NCI-H2196 (cell line): ENCODE measurements at regions not wholly inside any gene's neighbourhood (a gene's known extent, or its start where the extent isn't known, plus 50 kb on each side); places are given as distances from the start of the nearest gene placed in this dataset.

Experiments used
- DNase-seq: peaks from one replicate; lab custom pipeline; 2025; ENCODE audit not compliant: unreplicated experiment; lab: John Stamatoyannopoulos, UW

- DNase-seq = no peak
Observed at GRCh38 chr14:55734731-55735130, 154.7 kb downstream of the KTN1 start.

DNA sequence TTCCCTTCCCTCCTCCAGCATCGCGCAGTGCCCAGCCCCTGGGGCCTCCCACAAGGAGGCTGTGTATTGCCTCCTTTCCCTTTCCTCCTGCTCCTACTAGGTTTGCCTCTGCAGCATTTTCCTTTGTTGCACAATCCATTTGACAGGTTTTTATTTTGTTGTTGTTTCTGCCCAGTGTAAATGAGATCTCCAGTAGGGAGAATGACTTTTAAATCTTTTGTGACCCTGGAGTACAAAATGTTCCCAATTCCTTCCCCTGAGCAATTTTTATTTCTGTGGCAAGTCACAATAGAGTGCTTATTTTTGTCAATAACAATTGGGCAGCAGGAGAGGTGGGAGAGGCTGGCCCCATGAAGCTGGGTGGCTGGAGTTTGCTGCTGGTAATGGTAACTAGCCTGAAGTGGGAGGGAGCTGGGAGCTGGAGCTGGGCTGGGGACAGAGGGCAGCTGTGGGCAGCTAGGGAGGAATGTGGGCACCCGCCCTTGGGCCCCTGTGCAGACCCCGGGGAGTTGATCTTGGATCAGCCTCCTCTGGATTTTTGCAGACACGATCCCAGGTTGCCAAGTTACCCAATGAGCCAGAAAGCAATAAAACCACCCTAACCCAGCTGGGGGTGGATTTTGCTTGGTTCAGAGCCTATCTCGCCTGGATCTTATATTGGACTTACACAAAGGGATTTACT lies 160.1 kb downstream of the KTN1 start:
- DNase-seq = peak; percentile 13

GRCh38 chr14:55740649-55740989 lies 160.6 kb downstream of the KTN1 start:
- DNase-seq = no peak

- DNase-seq = no peak
Observed at GRCh38 chr14:55741240-55741639, 161.2 kb downstream of the KTN1 start.

GRCh38 chr14:55743551-55743950 lies 163.5 kb downstream of the KTN1 start:
- no peak for DNase-seq

DNA sequence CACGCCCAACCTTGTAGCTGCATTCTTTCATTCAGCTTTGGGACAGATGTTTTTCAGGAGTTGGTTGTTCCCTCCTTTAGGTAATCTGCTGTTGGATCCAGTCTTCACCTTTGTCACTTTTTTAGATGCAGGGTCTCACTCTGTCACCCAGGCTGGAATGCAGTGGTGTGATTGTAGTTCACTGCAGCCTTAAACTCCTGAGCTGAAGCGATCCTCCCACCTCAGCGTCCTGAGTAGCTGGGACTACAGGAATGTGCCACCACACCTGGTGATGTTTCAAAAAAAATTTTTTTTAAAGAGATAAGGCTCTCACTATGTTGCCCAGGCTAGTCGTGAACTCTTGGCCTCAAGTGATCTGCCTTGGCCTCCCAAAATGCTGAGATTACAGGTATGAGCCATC lies 164.3 kb downstream of the KTN1 start:
- no peak for DNase-seq

DNA sequence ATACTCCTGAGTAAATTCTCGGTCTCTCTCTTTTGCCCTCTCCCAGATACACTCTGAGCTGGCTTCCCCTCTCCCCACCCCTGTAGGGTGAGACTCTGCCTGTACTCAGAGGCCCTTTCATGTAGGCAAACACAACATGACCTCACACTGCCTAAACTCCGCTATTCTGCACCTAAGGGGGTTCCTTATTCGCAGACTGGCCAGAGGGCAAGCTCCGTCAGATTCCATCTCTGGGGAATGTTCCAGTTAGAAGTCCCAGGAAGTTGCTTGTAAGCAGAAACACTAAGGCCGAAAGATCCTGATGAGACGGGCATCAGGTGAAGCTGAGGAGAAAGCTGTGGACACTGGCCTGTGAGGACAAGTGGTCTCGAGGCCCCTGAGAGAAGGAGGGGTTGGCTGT lies 165.9 kb downstream of the KTN1 start:
- DNase-seq = no peak

DNA sequence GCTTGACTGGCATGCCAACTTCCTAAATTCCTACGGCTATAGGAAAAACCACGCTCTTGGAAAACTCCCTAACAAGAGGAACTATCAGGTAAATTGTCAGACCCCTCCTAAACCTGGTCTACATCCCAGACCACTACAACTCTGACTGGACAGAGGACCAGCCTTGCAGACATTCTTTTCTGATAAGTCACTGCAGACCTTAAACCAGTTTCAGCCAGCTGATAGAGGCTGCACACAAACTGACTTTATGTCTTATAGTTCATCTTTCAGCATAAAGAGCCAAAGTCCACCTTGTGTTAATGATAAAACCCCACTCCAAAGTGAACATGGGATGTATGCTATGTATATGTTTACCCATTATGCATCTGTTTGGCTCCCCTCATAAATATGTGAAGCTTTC lies 166.6 kb downstream of the KTN1 start:
- no peak for DNase-seq

DNA sequence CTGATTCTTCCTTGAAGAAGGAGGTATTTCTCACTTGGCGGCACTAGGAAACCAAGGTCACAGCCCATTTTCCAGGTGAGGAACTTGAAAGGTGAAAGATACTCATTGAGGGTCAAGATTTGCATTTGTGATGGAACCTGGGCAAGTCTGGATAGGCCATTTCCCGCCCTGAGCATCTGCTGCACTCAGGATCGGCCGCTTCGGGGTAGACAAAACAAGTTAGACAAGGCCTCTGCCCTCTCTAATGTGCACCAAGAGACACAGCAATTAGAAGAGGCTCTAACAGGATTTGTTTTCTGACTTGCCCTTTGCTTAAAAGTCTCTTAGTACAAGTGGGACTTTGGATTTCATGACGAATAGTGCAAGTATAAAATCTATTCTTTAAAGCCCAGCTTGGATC lies 167.2 kb downstream of the KTN1 start:
- DNase-seq = no peak

DNA sequence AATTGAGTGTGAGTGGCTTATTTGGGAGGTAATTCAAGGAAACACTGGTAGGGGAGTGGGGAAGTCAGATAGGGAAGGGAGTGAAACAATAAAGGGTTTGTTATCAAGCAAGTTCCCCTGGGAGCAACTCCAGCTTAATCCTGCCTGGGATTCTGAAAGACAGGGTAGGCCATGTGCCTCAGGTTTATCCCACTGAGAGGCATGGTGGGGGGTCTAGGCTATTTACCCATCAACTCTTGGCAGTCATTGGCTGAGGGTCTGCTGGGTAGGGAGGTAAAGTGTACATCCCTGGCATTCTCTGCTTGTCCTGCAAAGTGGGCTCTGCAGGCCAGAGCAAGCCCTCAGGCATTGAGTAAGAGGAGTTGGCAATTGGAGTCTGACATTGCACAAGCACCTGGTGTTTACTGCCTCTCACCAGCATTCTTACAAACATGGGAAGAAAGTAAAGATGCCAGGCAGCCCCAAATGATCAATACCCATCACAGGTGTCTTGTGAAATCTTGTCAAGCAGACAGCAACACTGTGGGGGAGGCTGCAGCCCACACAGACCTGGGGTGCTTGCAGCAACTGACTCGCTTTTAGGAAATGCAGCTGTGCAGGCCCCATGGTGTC lies 169.3 kb downstream of the KTN1 start:
- DNase-seq = no peak

GRCh38 chr14:55749946-55750345 lies 169.9 kb downstream of the KTN1 start:
- DNase-seq = no peak

GRCh38 chr14:55752580-55753390 lies 172.8 kb downstream of the KTN1 start:
- peak; percentile 43 for DNase-seq

GRCh38 chr14:55754471-55754870 lies 174.5 kb downstream of the KTN1 start:
- DNase-seq = no peak

- DNase-seq = no peak
Observed at GRCh38 chr14:55754871-55755270, 174.9 kb downstream of the KTN1 start.

GRCh38 chr14:55756078-55756477 lies 176.1 kb downstream of the KTN1 start:
- no peak for DNase-seq

DNA sequence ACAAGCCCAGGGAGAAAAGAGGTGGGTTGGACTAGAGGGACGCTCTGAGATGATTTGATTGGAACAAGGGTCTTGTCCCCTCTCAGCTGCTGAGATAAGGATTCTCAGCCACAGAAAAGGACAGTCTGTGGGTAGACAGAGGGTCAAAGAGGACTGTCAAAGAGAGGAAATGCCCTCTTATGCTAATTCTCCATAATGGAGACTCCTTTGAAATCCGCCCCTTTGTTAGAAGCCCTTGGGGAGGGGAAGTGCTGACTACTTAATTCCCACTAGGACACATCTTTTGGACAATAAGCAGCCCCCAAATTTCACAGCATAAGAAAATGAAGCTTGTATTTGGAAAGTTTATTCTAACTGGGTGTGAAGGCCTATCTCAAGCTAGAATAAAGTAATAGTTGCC lies 176.6 kb downstream of the KTN1 start:
- no peak for DNase-seq

- DNase-seq = no peak
Observed at GRCh38 chr14:55758796-55759195, 178.8 kb downstream of the KTN1 start.

DNA sequence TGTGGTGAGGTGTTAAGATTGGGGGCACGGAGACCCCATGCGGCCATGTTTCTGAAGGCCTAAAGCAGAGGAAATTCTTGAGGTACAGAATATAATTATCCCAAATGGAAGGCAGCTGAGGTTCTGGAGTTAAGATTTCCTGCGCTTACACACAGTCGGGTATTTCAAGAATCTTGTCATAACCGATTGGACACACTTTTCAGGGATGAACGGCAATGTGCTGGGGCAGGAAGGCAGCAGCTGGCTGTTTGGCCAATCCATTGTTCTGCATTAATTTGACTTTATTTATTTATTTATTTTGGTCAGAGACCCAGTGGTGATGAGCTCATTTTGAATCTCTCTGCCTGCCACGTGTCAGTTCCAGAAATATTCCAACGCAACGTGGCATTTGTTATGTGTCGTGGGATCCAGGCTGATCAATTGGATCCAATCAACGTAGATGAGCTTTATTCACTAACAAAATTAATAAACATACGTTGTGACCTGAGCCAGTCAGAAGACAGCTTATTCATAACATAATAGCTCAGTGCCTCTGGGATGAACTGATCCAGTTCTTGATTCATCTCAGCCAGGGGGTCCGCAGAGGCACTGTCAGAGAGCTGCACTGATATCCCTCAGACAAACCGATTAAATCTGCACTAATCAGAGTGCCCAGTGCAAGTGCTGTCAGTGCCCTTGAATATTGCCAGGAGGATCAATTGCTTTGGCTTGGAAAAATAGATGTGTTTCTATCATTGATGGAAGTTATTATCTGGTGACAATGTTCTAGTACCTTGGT lies 181.0 kb downstream of the KTN1 start:
- no peak for DNase-seq

DNA sequence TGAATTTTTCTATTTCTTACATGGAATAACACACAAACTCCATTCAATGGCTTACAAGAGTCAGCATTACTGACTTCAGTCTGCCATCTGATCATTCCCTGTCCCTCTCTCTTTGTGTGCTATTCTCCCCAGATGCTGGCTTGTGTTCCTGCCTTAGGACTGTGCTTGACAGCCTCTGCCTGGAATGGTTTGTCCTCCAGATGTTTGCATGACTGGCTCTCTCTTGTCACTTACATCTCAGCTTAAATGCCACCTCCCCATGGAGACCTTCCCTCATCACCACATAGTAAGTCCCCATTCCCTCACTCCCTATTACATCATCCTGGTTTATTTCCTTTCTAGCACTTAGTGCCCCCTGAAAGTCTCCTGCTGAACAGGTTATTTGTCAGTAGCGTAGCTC lies 181.6 kb downstream of the KTN1 start:
- no peak for DNase-seq

GRCh38 chr14:55762595-55763232 lies 182.7 kb downstream of the KTN1 start:
- no peak for DNase-seq

DNA sequence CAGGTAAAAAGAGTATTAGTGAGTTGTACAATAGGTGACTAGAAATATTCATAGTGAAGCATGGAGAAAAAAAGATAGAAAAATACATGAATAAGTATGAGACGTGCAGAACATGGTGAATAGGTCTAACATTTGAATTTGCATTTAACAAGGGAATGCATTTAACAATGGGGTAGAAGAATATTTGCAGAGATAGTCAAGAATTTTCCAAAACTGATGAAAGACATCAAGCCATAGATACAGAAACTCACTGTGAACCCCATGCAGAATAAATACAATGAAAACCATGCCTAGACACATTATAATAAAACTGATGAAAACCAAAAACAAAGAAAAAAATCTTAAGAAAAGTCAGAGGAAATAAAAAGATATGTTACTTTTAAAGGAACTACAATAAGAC lies 184.8 kb downstream of the KTN1 start:
- no peak for DNase-seq
